ENCODE measurements at regions not wholly inside any gene's neighbourhood (a gene's known extent, or its start where the extent isn't known, plus 50 kb on each side); places are given as distances from the start of the nearest gene placed in this dataset.

DNA sequence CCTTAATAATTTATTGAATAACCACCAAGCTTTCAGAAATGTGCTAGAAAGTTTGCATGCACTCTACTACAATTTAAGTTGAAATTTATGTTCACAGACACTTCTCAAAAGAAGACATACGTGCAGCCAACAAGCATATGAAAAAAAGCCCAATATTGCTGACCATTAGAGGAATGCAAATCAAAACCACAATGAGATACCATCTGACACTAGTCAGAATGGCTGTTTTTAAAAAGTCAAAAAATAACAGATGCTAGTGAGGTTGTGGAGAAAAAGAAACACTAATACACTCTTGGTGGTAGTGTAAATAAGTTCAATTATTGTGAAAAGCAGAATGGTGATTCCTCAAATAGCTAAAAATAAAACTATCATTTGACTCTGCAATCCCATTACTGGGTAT, 308.8 kb upstream of the PCDH9 start:
- TF ChIP-seq, protein P1, sequence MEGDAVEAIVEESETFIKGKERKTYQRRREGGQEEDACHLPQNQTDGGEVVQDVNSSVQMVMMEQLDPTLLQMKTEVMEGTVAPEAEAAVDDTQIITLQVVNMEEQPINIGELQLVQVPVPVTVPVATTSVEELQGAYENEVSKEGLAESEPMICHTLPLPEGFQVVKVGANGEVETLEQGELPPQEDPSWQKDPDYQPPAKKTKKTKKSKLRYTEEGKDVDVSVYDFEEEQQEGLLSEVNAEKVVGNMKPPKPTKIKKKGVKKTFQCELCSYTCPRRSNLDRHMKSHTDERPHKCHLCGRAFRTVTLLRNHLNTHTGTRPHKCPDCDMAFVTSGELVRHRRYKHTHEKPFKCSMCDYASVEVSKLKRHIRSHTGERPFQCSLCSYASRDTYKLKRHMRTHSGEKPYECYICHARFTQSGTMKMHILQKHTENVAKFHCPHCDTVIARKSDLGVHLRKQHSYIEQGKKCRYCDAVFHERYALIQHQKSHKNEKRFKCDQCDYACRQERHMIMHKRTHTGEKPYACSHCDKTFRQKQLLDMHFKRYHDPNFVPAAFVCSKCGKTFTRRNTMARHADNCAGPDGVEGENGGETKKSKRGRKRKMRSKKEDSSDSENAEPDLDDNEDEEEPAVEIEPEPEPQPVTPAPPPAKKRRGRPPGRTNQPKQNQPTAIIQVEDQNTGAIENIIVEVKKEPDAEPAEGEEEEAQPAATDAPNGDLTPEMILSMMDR (IDR thresholded peaks at IDR 0.05), result no peak
- no peak for TF ChIP-seq POLR2A (IDR thresholded peaks at IDR 0.05)
